ENCODE measurements at regions not wholly inside any gene's neighbourhood (a gene's known extent, or its start where the extent isn't known, plus 50 kb on each side); places are given as distances from the start of the nearest gene placed in this dataset.

DNA sequence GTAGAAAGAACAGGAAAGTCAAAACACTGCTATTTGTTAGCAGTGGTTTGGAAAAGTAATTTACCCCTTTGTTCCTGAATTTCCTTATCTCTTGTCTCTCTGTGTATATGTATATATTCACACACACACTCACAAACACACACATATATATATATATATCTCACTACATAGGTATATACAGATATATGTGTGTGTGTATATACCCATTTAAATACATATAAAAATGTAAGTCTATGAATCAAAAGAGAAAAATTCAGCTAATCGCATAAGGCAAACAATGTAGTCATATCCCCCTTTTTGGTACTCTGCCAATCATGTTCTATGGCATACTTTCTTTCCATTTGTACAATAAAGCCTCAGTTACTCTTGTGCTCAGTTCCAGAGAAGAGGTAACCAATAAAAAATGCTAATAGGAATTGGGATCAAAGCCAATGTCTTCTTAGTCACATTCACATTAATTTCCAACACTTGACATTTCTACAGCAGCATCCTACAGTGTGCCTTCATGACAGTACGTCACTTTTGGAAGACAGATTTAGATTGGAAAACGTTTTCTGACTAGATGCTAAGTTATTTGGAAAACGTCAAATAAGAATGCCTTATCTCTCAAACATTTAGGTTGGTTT, 94.6 kb downstream of the MC4R start:
- ATAC-seq (no peak), DNase-seq (ENCODE audit: extremely low read depth in 1 of 4, low spot score in 3 of 4) (no peak), FAIRE-seq (no peak)
- no peaks in the 10 kb centered on the region for H3K36me3 ChIP-seq (ENCODE audit: control insufficient read depth, insufficient read depth, low read length)
- H3K9me1 ChIP-seq (ENCODE audit: control insufficient read depth, insufficient read depth, low read length) = no peaks in the 10 kb centered on the region
- no peak overlapping the region for H3K9ac ChIP-seq (ENCODE audit: insufficient read depth in 1 of 2, low read depth in 2 of 2, low read length in 2 of 2)
- in situ Hi-C loops (cut with MboI) (no loop called here), intact Hi-C loops (cut with micrococcal nuclease) (no loop called here)
- ChIA-PET POLR2A (no interaction called here), CTCF (ENCODE audit: low intra/inter-chr PET ratio) (no interaction called here)
- no peaks in the 10 kb centered on the region for H3K9me3 ChIP-seq (replicated peaks; ENCODE audit: control insufficient read depth, insufficient read depth, low read depth, low read length)
- no peak overlapping the region for H3K27ac ChIP-seq (ENCODE audit: extremely low read depth, low read depth, low read length)
- H3K4me2 ChIP-seq (ENCODE audit: insufficient read depth, low read length) = no peak overlapping the region
- no peaks in the 10 kb centered on the region for H3K27me3 ChIP-seq (ENCODE audit: control insufficient read depth in 2 of 2, insufficient read depth in 2 of 2, low read length in 2 of 2)
- BruUV-seq (replicated peaks) = no TSS peak
- no peaks in the 10 kb centered on the region for H4K20me1 ChIP-seq (replicated peaks; ENCODE audit: control insufficient read depth, insufficient read depth, low read length)
- H3K79me2 ChIP-seq (ENCODE audit: control insufficient read depth, insufficient read depth, low read length) = no peaks in the 10 kb centered on the region
- H3K4me3 ChIP-seq = no peak overlapping the region
- no peak overlapping the region for H2AFZ ChIP-seq (ENCODE audit: low read depth, low read length)
- WGBS (ENCODE audit: insufficient coverage, low coverage, missing lambda C conversion rate) = 2% methylated on average over 4 of the region's 4 CpGs
- TF ChIP-seq, protein P1, sequence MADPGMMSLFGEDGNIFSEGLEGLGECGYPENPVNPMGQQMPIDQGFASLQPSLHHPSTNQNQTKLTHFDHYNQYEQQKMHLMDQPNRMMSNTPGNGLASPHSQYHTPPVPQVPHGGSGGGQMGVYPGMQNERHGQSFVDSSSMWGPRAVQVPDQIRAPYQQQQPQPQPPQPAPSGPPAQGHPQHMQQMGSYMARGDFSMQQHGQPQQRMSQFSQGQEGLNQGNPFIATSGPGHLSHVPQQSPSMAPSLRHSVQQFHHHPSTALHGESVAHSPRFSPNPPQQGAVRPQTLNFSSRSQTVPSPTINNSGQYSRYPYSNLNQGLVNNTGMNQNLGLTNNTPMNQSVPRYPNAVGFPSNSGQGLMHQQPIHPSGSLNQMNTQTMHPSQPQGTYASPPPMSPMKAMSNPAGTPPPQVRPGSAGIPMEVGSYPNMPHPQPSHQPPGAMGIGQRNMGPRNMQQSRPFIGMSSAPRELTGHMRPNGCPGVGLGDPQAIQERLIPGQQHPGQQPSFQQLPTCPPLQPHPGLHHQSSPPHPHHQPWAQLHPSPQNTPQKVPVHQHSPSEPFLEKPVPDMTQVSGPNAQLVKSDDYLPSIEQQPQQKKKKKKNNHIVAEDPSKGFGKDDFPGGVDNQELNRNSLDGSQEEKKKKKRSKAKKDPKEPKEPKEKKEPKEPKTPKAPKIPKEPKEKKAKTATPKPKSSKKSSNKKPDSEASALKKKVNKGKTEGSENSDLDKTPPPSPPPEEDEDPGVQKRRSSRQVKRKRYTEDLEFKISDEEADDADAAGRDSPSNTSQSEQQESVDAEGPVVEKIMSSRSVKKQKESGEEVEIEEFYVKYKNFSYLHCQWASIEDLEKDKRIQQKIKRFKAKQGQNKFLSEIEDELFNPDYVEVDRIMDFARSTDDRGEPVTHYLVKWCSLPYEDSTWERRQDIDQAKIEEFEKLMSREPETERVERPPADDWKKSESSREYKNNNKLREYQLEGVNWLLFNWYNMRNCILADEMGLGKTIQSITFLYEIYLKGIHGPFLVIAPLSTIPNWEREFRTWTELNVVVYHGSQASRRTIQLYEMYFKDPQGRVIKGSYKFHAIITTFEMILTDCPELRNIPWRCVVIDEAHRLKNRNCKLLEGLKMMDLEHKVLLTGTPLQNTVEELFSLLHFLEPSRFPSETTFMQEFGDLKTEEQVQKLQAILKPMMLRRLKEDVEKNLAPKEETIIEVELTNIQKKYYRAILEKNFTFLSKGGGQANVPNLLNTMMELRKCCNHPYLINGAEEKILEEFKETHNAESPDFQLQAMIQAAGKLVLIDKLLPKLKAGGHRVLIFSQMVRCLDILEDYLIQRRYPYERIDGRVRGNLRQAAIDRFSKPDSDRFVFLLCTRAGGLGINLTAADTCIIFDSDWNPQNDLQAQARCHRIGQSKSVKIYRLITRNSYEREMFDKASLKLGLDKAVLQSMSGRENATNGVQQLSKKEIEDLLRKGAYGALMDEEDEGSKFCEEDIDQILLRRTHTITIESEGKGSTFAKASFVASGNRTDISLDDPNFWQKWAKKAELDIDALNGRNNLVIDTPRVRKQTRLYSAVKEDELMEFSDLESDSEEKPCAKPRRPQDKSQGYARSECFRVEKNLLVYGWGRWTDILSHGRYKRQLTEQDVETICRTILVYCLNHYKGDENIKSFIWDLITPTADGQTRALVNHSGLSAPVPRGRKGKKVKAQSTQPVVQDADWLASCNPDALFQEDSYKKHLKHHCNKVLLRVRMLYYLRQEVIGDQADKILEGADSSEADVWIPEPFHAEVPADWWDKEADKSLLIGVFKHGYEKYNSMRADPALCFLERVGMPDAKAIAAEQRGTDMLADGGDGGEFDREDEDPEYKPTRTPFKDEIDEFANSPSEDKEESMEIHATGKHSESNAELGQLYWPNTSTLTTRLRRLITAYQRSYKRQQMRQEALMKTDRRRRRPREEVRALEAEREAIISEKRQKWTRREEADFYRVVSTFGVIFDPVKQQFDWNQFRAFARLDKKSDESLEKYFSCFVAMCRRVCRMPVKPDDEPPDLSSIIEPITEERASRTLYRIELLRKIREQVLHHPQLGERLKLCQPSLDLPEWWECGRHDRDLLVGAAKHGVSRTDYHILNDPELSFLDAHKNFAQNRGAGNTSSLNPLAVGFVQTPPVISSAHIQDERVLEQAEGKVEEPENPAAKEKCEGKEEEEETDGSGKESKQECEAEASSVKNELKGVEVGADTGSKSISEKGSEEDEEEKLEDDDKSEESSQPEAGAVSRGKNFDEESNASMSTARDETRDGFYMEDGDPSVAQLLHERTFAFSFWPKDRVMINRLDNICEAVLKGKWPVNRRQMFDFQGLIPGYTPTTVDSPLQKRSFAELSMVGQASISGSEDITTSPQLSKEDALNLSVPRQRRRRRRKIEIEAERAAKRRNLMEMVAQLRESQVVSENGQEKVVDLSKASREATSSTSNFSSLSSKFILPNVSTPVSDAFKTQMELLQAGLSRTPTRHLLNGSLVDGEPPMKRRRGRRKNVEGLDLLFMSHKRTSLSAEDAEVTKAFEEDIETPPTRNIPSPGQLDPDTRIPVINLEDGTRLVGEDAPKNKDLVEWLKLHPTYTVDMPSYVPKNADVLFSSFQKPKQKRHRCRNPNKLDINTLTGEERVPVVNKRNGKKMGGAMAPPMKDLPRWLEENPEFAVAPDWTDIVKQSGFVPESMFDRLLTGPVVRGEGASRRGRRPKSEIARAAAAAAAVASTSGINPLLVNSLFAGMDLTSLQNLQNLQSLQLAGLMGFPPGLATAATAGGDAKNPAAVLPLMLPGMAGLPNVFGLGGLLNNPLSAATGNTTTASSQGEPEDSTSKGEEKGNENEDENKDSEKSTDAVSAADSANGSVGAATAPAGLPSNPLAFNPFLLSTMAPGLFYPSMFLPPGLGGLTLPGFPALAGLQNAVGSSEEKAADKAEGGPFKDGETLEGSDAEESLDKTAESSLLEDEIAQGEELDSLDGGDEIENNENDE (IDR thresholded peaks at IDR 0.05; ENCODE audit: low read depth, low read length) = no peak
- TF ChIP-seq ZBTB7A (IDR thresholded peaks at IDR 0.05; ENCODE audit: borderline replicate concordance, control insufficient read depth, low read depth, low read length) = no peak
- no peaks in the 10 kb centered on the region for H3K4me1 ChIP-seq (replicated peaks in 1 of 2; ENCODE audit: control insufficient read depth in 2 of 2, insufficient read depth in 2 of 2, low read length in 2 of 2)

All from K562 (cell line).